HG03575 (cell line): ENCODE measurements at regions not wholly inside any gene's neighbourhood (a gene's known extent, or its start where the extent isn't known, plus 50 kb on each side); places are given as distances from the start of the nearest gene placed in this dataset.

Source experiments
- ATAC-seq: cut with Tn5 transposase; IDR thresholded peaks from one replicate; pipeline ENCODE4 v1.9.1; 2021; ENCODE audit not compliant: unreplicated experiment, insufficient number of reproducible peaks, low FRiP score; ENCODE audit errors: extremely low read depth

GRCh38 chr2:47269316-47270232 is 93.3 kb upstream of the CALM2 start:
- ATAC-seq, result no peak

- ATAC-seq, result no peak
Measured at GRCh38 chr2:47267711-47268086, 91.4 kb upstream of the CALM2 start.

GRCh38 chr2:47266939-47267710 is 90.8 kb upstream of the CALM2 start:
- ATAC-seq, result no peak

GRCh38 chr2:47265751-47266231 is 89.5 kb upstream of the CALM2 start:
- ATAC-seq, result no peak

GRCh38 chr2:47265158-47265557 is 88.8 kb upstream of the CALM2 start:
- no peak for ATAC-seq

DNA sequence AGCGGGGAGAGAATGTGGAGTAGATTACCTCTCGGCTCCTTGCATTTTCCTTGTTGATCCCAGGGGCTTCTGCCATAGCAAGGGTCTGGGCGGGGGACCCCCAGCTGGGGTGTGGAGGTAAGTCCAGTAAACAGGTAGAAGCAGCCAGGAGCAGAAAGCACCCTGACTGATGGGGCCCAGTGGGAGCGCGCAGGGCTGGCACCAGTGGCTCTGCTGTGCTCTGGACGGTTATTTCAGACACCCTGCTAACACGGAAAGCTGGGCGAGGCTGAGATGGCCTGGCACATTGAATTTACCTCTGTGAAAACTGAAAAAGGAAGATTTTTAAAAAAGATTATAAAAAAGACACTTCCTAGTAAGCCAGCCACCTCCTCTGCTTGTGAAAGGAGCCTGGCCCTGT is 88.4 kb upstream of the CALM2 start:
- no peak for ATAC-seq

GRCh38 chr2:47264143-47264542 is 87.8 kb upstream of the CALM2 start:
- ATAC-seq, result no peak

DNA sequence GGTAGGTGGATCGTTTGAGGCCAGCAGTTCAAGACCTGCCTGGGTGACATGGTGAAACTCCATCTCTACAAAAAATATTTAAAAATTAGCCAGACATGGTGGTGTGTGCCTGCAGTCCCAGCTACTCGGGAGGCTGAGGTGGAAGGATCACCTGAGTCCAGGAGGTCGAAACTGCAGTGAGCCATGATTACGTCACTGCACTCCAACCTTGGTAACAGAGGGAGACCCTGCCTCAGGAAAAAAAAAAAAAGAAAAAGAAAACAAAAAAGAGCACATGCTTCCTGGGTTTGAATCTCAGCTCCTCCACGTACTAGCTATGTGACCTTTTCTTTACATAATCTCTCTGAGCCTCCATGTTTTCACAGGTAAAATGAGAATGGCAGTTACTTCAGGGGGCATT is 86.3 kb upstream of the CALM2 start:
- ATAC-seq, result no peak

GRCh38 chr2:47260971-47261370 is 84.7 kb upstream of the CALM2 start:
- no peak for ATAC-seq

DNA sequence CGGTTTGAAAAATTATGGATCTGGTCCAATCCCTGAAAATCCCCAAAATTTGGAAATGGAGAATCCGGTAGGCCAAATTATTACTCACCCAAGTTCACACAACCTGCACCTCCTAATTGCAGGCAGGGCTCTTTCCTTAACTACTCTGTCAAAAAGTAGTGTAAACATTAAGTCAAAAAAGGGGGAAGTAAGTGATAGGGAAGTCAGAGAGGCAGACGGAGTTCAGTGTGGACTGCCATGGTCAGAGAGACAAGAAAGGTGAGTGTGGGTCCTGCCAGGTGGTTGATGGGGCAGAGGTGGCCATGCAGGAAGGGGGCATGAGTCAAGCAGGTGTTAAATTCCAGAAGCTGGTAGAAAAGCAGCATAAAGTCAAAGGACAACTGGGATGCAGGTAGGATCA is 83.5 kb upstream of the CALM2 start:
- no peak for ATAC-seq

GRCh38 chr2:47257946-47258348 is 81.6 kb upstream of the CALM2 start:
- no peak for ATAC-seq

- ATAC-seq, result no peak
Measured at GRCh38 chr2:47256416-47257087, 80.2 kb upstream of the CALM2 start.

DNA sequence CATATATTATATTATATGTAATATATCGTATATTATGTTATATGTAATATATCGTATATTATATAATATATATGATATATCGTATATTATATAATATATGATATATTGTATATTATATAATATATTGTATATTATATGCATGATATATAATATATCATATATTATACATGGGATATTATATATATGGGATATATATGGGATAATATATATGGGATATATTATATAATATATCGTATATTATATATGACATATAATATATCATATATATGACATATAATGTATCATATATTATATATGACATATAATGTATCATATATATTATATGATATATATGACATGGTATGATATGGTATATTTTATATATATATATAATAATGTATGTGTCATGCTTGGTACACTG is 79.5 kb upstream of the CALM2 start:
- ATAC-seq, result no peak

- ATAC-seq, result no peak
Measured at GRCh38 chr2:47254464-47254863, 78.2 kb upstream of the CALM2 start.

GRCh38 chr2:47253447-47253846 is 77.1 kb upstream of the CALM2 start:
- no peak for ATAC-seq

- no peak for ATAC-seq
Measured at GRCh38 chr2:47251404-47251675, 75.0 kb upstream of the CALM2 start.

DNA sequence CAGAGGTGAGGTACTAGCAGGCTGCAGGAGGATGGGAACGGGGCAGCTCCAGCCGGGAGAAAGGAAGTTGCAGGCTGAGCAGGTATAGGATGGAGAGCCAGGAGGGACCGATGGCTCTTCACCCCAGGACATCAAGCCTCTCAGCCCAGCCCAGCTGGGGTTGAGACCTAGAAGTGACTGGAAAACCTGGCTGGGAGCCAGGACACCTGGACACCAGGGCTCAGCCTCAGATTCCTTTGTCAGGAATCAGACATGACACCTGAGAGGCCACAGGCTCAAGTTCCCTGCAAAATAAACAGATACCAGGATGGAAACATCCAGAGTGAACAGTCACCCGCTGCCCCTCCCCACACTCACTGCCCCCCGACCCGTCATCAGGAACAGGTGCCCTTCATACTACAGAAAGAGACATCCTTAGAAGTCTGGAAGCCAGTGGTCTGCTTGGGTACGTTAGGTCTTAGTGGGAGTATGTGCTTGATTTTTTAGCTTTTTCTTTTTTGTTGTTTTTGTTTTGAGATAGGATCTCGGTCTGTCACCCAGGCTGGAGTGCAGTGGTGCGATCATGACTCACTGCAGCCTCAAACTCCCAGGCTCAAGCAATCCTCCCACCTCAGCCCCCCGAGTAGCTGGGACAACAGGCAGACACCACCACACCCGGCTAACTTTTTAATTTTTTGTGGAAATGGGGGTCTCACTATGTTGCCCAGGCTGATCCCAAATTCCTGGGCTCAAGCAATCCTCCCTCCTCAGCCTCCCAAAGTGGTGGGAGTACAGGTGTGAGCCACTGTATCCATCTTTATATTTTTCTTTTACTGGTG is 74.5 kb upstream of the CALM2 start:
- ATAC-seq, result no peak

GRCh38 chr2:47249931-47250330 is 73.6 kb upstream of the CALM2 start:
- ATAC-seq, result no peak
